IPS-20b (cell line): ENCODE measurements at regions not wholly inside any gene's neighbourhood (a gene's known extent, or its start where the extent isn't known, plus 50 kb on each side); places are given as distances from the start of the nearest gene placed in this dataset.

Source experiments
- H3K27ac ChIP-seq: one replicate; pipeline ENCODE4 v1.5.1; 2013; ENCODE audit warnings: low read length
- H3K27me3 ChIP-seq: 2 replicates; pipeline ENCODE4 v1.6.1; 2013; ENCODE audit warnings: mild to moderate bottlenecking, low read length, inconsistent platforms; ENCODE audit not compliant: insufficient read depth
- H3K36me3 ChIP-seq: 2 replicates; pipeline ENCODE4 v1.6.1; 2013; ENCODE audit warnings: low read depth, mild to moderate bottlenecking, inconsistent platforms, low read length, moderate library complexity; ENCODE audit not compliant: insufficient read depth
- H3K4me1 ChIP-seq: 2 replicates; pipeline ENCODE4 v1.6.1; 2013; ENCODE audit warnings: mild to moderate bottlenecking, control low read depth, inconsistent platforms, low read length, moderate library complexity; ENCODE audit not compliant: insufficient read depth
- H3K4me3 ChIP-seq: 2 replicates; pipeline ENCODE4 v1.5.1; 2013; ENCODE audit warnings: mild to moderate bottlenecking, low read length, inconsistent platforms
- H3K9ac ChIP-seq: 2 replicates; pipeline ENCODE4 v1.6.1; 2013; ENCODE audit warnings: low read depth, mild to moderate bottlenecking, inconsistent platforms, low read length, moderate library complexity
- H3K9me3 ChIP-seq: 2 replicates; pipeline ENCODE4 v1.6.1; 2013; ENCODE audit warnings: mild to moderate bottlenecking, low read depth, low read length, inconsistent platforms; ENCODE audit not compliant: insufficient read depth

- Histone ChIP-seq H3K27me3 (no peaks in the 10 kb centered on the region), H3K4me1 (no peaks in the 10 kb centered on the region), H3K36me3 (no peaks in the 10 kb centered on the region), H3K9me3 (peaks cover 10% of the 10 kb centered on the region; the same call in 1 of the 2 replicates), H3K27ac (no peak overlapping the region), H3K9ac (no peak overlapping the region), H3K4me3 (no peak overlapping the region)
These were observed 185.2 kb upstream of the IRS2 start for GRCh38 chr13:109971456-109972090.

GRCh38 chr13:109971006-109971405 lies 184.6 kb upstream of the IRS2 start:
- Histone ChIP-seq H3K9ac (no peak overlapping the region), H3K4me1 (no peaks in the 10 kb centered on the region), H3K9me3 (peaks cover 10% of the 10 kb centered on the region; the same call in 1 of the 2 replicates), H3K27ac (no peak overlapping the region), H3K36me3 (no peaks in the 10 kb centered on the region), H3K4me3 (no peak overlapping the region), H3K27me3 (no peaks in the 10 kb centered on the region)

GRCh38 chr13:109968876-109969577 lies 182.6 kb upstream of the IRS2 start:
- Histone ChIP-seq H3K4me1 (no peaks in the 10 kb centered on the region), H3K9ac (no peak overlapping the region), H3K27me3 (no peaks in the 10 kb centered on the region), H3K27ac (no peak overlapping the region), H3K4me3 (no peak overlapping the region), H3K9me3 (peaks cover 10% of the 10 kb centered on the region; the same call in 1 of the 2 replicates), H3K36me3 (no peaks in the 10 kb centered on the region)

GRCh38 chr13:109963960-109964563 lies 177.7 kb upstream of the IRS2 start:
- H3K36me3 ChIP-seq = no peaks in the 10 kb centered on the region
- no peak overlapping the region for H3K4me3 ChIP-seq
- H3K9me3 ChIP-seq = no peaks in the 10 kb centered on the region
- H3K4me1 ChIP-seq = no peaks in the 10 kb centered on the region
- no peaks in the 10 kb centered on the region for H3K27me3 ChIP-seq
- H3K9ac ChIP-seq = no peak overlapping the region
- no peak overlapping the region for H3K27ac ChIP-seq

- no peak overlapping the region for H3K9ac ChIP-seq
- no peaks in the 10 kb centered on the region for H3K4me1 ChIP-seq
- no peaks in the 10 kb centered on the region for H3K27me3 ChIP-seq
- no peak overlapping the region for H3K4me3 ChIP-seq
- H3K27ac ChIP-seq = no peak overlapping the region
- H3K36me3 ChIP-seq = no peaks in the 10 kb centered on the region
- no peaks in the 10 kb centered on the region; the same call in 1 of the 2 replicates for H3K9me3 ChIP-seq
These were observed 177.0 kb upstream of the IRS2 start for GRCh38 chr13:109963384-109963783.

GRCh38 chr13:109959903-109960302 lies 173.5 kb upstream of the IRS2 start:
- H3K27me3 ChIP-seq = no peaks in the 10 kb centered on the region
- no peaks in the 10 kb centered on the region for H3K36me3 ChIP-seq
- H3K4me1 ChIP-seq = no peaks in the 10 kb centered on the region
- H3K9ac ChIP-seq = no peak overlapping the region
- no peak overlapping the region for H3K4me3 ChIP-seq
- H3K9me3 ChIP-seq = no peaks in the 10 kb centered on the region; the same call in none of the 2 replicates
- H3K27ac ChIP-seq = no peak overlapping the region

GRCh38 chr13:109957875-109958274 lies 171.5 kb upstream of the IRS2 start:
- no peak overlapping the region for H3K9ac ChIP-seq
- H3K27ac ChIP-seq = no peak overlapping the region
- no peak overlapping the region for H3K4me3 ChIP-seq
- H3K9me3 ChIP-seq = peaks cover 1% of the 10 kb centered on the region
- H3K27me3 ChIP-seq = no peaks in the 10 kb centered on the region
- no peaks in the 10 kb centered on the region for H3K36me3 ChIP-seq
- H3K4me1 ChIP-seq = no peaks in the 10 kb centered on the region

GRCh38 chr13:109955598-109955997 lies 169.2 kb upstream of the IRS2 start:
- Histone ChIP-seq H3K27ac (no peak overlapping the region), H3K4me1 (no peaks in the 10 kb centered on the region), H3K4me3 (no peak overlapping the region), H3K36me3 (no peaks in the 10 kb centered on the region), H3K9ac (no peak overlapping the region), H3K9me3 (peaks cover 3% of the 10 kb centered on the region), H3K27me3 (no peaks in the 10 kb centered on the region)

- Histone ChIP-seq H3K36me3 (no peaks in the 10 kb centered on the region), H3K9me3 (peaks cover 3% of the 10 kb centered on the region), H3K27ac (no peak overlapping the region), H3K4me1 (no peaks in the 10 kb centered on the region), H3K9ac (no peak overlapping the region), H3K4me3 (no peak overlapping the region), H3K27me3 (no peaks in the 10 kb centered on the region)
These were observed 168.1 kb upstream of the IRS2 start for GRCh38 chr13:109954441-109954840.

- Histone ChIP-seq H3K4me3 (no peak overlapping the region), H3K27ac (no peak overlapping the region), H3K9me3 (peaks cover 3% of the 10 kb centered on the region; the same call in 1 of the 2 replicates), H3K27me3 (no peaks in the 10 kb centered on the region), H3K9ac (no peak overlapping the region), H3K4me1 (no peaks in the 10 kb centered on the region), H3K36me3 (no peaks in the 10 kb centered on the region)
These were observed 165.1 kb upstream of the IRS2 start for GRCh38 chr13:109951491-109951890.

- Histone ChIP-seq H3K9ac (no peak overlapping the region), H3K4me1 (no peaks in the 10 kb centered on the region), H3K36me3 (no peaks in the 10 kb centered on the region), H3K27me3 (no peaks in the 10 kb centered on the region), H3K4me3 (no peak overlapping the region), H3K9me3 (peaks cover 3% of the 10 kb centered on the region; the same call in 1 of the 2 replicates), H3K27ac (no peak overlapping the region)
These were observed 163.0 kb upstream of the IRS2 start for GRCh38 chr13:109949397-109949796.

- no peaks in the 10 kb centered on the region for H3K36me3 ChIP-seq
- no peak overlapping the region for H3K9ac ChIP-seq
- no peaks in the 10 kb centered on the region for H3K9me3 ChIP-seq
- no peaks in the 10 kb centered on the region for H3K27me3 ChIP-seq
- no peaks in the 10 kb centered on the region for H3K4me1 ChIP-seq
- no peak overlapping the region for H3K27ac ChIP-seq
- H3K4me3 ChIP-seq = no peak overlapping the region
These were observed 160.6 kb upstream of the IRS2 start for GRCh38 chr13:109947006-109947405.
